ENCODE measurements at regions not wholly inside any gene's neighbourhood (a gene's known extent, or its start where the extent isn't known, plus 50 kb on each side); places are given as distances from the start of the nearest gene placed in this dataset.
A peak's percentile ranks its signal among the peaks of the same experiment; 100 is the strongest.
"Not testable (repeated sequence)": the region's sequence is repeated elsewhere in the genome, so short reads cannot be mapped to it uniquely, and the experiment has no call there.

GRCh38 chr20:50345712-50346373 is 155.2 kb downstream of the CEBPB start:
- DNase-seq, result no peak

- peak; percentile 36 for DNase-seq
Measured at GRCh38 chr20:50346374-50347283, 156.0 kb downstream of the CEBPB start.

- no peak for DNase-seq
Measured at GRCh38 chr20:50347284-50348063, 156.8 kb downstream of the CEBPB start.

- no peak for DNase-seq
Measured at GRCh38 chr20:50348096-50348495, 157.5 kb downstream of the CEBPB start.

GRCh38 chr20:50350510-50351249 is 159.5 kb upstream of the PTPN1 start:
- no peak for DNase-seq

GRCh38 chr20:50351541-50351940 is 158.6 kb upstream of the PTPN1 start:
- no peak for DNase-seq

GRCh38 chr20:50353289-50353961 is 156.8 kb upstream of the PTPN1 start:
- no peak for DNase-seq

- DNase-seq, result no peak
Measured at GRCh38 chr20:50354721-50355589, 155.2 kb upstream of the PTPN1 start.

GRCh38 chr20:50355590-50356524 is 154.3 kb upstream of the PTPN1 start:
- DNase-seq, result no peak

GRCh38 chr20:50356525-50356885 is 153.7 kb upstream of the PTPN1 start:
- no peak for DNase-seq

- no peak for DNase-seq
Measured at GRCh38 chr20:50356962-50357782, 153.0 kb upstream of the PTPN1 start.

- DNase-seq, result no peak
Measured at GRCh38 chr20:50357783-50358161, 152.4 kb upstream of the PTPN1 start.

- no peak for DNase-seq
Measured at GRCh38 chr20:50358166-50358565, 152.0 kb upstream of the PTPN1 start.

- no peak for DNase-seq
Measured at GRCh38 chr20:50358971-50359370, 151.2 kb upstream of the PTPN1 start.

- no peak for DNase-seq
Measured at GRCh38 chr20:50359607-50360217, 150.5 kb upstream of the PTPN1 start.

GRCh38 chr20:50360218-50360672 is 149.9 kb upstream of the PTPN1 start:
- no peak for DNase-seq

GRCh38 chr20:50360921-50361320 is 149.3 kb upstream of the PTPN1 start:
- DNase-seq, result no peak

- not testable (repeated sequence) for DNase-seq
Measured at GRCh38 chr20:50362177-50362576, 148.0 kb upstream of the PTPN1 start.

GRCh38 chr20:50363027-50363426 is 147.2 kb upstream of the PTPN1 start:
- no peak for DNase-seq

All from NCI-H2227 treated with DMSO at 0.1 percent for 48 hours (cell line).